ENCODE measurements at regions not wholly inside any gene's neighbourhood (a gene's known extent, or its start where the extent isn't known, plus 50 kb on each side); places are given as distances from the start of the nearest gene placed in this dataset.

DNA sequence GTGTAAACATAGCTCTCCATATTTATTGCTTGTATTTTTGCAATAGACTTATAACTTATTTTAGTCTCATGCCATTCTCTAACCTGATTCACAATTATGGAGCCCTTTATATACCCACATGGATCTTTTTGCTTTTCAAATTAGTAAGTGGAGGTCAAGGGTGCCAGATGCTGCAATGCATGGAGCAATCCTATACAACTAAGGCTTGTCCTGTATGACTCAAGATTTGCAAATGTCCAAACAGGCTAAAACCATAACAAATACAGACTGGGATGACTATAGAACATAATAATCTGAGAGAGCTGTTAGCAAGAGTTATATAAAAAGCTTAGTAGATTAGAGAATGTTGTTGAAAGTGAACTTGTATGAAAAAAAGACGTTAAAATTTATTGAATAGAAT is 690.4 kb upstream of the NRXN1 start:
- no peaks in the 10 kb centered on the region for H3K36me3 ChIP-seq
- H3K27me3 ChIP-seq, result no peaks in the 10 kb centered on the region
- intact Hi-C loops (cut with DNase I; ENCODE audit: low total_unique reads), result no loop called here
- TF ChIP-seq CTCF (IDR thresholded peaks at IDR 0.05), result no peak
- DNase-seq, result no peak
- H3K4me1 ChIP-seq, result no peaks in the 10 kb centered on the region
- H3K4me3 ChIP-seq, result no peak overlapping the region
- no peak overlapping the region for H3K27ac ChIP-seq
- H3K9me3 ChIP-seq, result no peaks in the 10 kb centered on the region

- Histone ChIP-seq H3K27ac (no peak overlapping the region), H3K36me3 (no peaks in the 10 kb centered on the region), H3K9me3 (no peaks in the 10 kb centered on the region), H3K27me3 (no peaks in the 10 kb centered on the region), H3K4me1 (no peaks in the 10 kb centered on the region), H3K4me3 (no peak overlapping the region)
- no peak for DNase-seq
- intact Hi-C loops (cut with DNase I; ENCODE audit: low total_unique reads), result no loop called here
- no peak for TF ChIP-seq CTCF (IDR thresholded peaks at IDR 0.05)
These were observed 688.9 kb upstream of the NRXN1 start for GRCh38 chr2:51720826-51721225.

GRCh38 chr2:51718881-51719280 is 686.9 kb upstream of the NRXN1 start:
- H3K27ac ChIP-seq, result no peak overlapping the region
- intact Hi-C loops (cut with DNase I; ENCODE audit: low total_unique reads), result no loop called here
- H3K36me3 ChIP-seq, result no peaks in the 10 kb centered on the region
- no peak overlapping the region for H3K4me3 ChIP-seq
- no peak for DNase-seq
- H3K4me1 ChIP-seq, result no peaks in the 10 kb centered on the region
- H3K27me3 ChIP-seq, result no peaks in the 10 kb centered on the region
- H3K9me3 ChIP-seq, result no peaks in the 10 kb centered on the region
- TF ChIP-seq CTCF (IDR thresholded peaks at IDR 0.05), result no peak

DNA sequence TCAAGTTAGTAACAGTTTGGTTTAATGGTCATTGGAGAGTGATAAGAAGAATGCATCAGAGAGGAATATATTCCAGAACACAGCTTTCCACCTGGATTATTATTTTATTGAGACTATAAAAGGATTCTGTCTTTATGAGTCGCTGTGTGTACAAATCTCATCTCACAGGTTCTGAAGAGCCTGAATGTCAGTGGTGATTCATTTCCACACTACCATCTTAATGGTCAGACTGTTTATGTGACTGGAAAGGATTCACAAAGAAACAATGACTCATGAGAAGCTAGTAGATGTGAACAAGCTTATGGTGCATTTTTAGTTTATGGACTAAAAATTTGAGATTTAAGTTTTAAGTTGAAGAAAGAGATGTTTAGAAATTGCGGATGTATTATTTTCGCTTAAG is 685.4 kb upstream of the NRXN1 start:
- DNase-seq, result no peak
- no peak for TF ChIP-seq CTCF (IDR thresholded peaks at IDR 0.05)
- intact Hi-C loops (cut with DNase I; ENCODE audit: low total_unique reads), result no loop called here
- Histone ChIP-seq H3K4me3 (no peak overlapping the region), H3K27ac (no peak overlapping the region), H3K36me3 (no peaks in the 10 kb centered on the region), H3K27me3 (no peaks in the 10 kb centered on the region), H3K9me3 (peaks cover 0 to 7% (median 5%) of the 10 kb centered on the region in 3 donors), H3K4me1 (no peaks in the 10 kb centered on the region)

DNA sequence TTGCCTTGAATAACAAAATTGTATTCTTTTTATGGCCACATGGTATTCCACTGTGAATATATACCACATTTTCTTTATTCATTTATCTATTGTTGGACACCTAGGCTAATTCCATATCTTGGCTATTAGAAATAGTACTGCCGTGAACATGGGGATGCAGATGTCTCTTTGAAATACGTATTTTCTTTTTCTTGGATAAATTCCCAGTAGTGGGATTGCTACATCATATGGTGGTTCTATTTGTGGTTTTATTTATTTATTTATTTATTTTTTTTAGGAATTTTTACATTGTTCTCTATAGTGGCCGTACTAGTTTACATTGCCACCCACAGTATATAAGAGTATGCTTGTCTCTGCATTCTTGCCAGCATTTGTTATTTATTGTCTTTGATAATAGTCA is 679.8 kb upstream of the NRXN1 start:
- no peak overlapping the region for H3K27ac ChIP-seq
- no peaks in the 10 kb centered on the region for H3K36me3 ChIP-seq
- H3K4me1 ChIP-seq, result no peaks in the 10 kb centered on the region
- no peak for DNase-seq
- H3K27me3 ChIP-seq, result no peaks in the 10 kb centered on the region
- intact Hi-C loops (cut with DNase I; ENCODE audit: low total_unique reads), result no loop called here
- H3K9me3 ChIP-seq, result peaks cover 0 to 7% (median 5%) of the 10 kb centered on the region in 3 donors
- no peak for TF ChIP-seq CTCF (IDR thresholded peaks at IDR 0.05)
- no peak overlapping the region for H3K4me3 ChIP-seq

GRCh38 chr2:51710222-51710621 is 678.3 kb upstream of the NRXN1 start:
- Histone ChIP-seq H3K36me3 (no peaks in the 10 kb centered on the region), H3K4me1 (no peaks in the 10 kb centered on the region), H3K9me3 (peaks cover 0 to 7% (median 5%) of the 10 kb centered on the region in 3 donors), H3K27ac (no peak overlapping the region), H3K4me3 (no peak overlapping the region), H3K27me3 (no peaks in the 10 kb centered on the region)
- no peak for DNase-seq
- TF ChIP-seq CTCF (IDR thresholded peaks at IDR 0.05), result no peak
- intact Hi-C loops (cut with DNase I; ENCODE audit: low total_unique reads), result no loop called here
